Hepatocyte (in vitro differentiated cells): ENCODE measurements at regions not wholly inside any gene's neighbourhood (a gene's known extent, or its start where the extent isn't known, plus 50 kb on each side); places are given as distances from the start of the nearest gene placed in this dataset.

Source experiments
- CTCF ChIP-seq: fragments of 200-600 bp; sonication (generic); IDR thresholded peaks from 2 replicates; pipeline ENCODE4 v1.5.1; 2016; ENCODE audit warnings: antibody characterized with exemption, mild to moderate bottlenecking; ENCODE audit not compliant: poor library complexity
- EZH2phosphoT487 ChIP-seq: fragments of 200-600 bp; sonication (generic); IDR thresholded peaks from one replicate; pipeline ENCODE4 v1.6.1; 2018; ENCODE audit warnings: antibody characterized with exemption, mild to moderate bottlenecking, low read depth, moderate library complexity; ENCODE audit not compliant: unreplicated experiment, severe bottlenecking

GRCh38 chr5:4017076-4017803 lies 421.6 kb downstream of the IRX1 start:
- no peak for TF ChIP-seq CTCF
- TF ChIP-seq EZH2phosphoT487: no peak
